Liver (tissue), 7 donors: ENCODE measurements at regions not wholly inside any gene's neighbourhood (a gene's known extent, or its start where the extent isn't known, plus 50 kb on each side); places are given as distances from the start of the nearest gene placed in this dataset.

Experiments
- DNase-seq: peaks from one replicate; pipeline ENCODE4 v3.0.0-alpha.2; 2017; ENCODE audit warnings: low spot score
- H3K27ac ChIP-seq, 2 donors: one replicate each; pipeline ENCODE4 v1.7.0; 2013; ENCODE audit warnings: inconsistent platforms in 2 of 2, low read length in 2 of 2, control low read depth in 1 of 2, low read depth in 1 of 2, mild to moderate bottlenecking in 1 of 2
- H3K27me3 ChIP-seq, 4 donors: one replicate each; pipeline versions ENCODE4 v1.6.1 to v1.7.0; 2013; ENCODE audit warnings: low read length in 3 of 4, inconsistent platforms in 1 of 4, mild to moderate bottlenecking in 1 of 4, moderate library complexity in 1 of 4; ENCODE audit not compliant: control insufficient read depth in 4 of 4, insufficient read depth in 4 of 4
- H3K36me3 ChIP-seq, 4 donors: one replicate each; pipeline versions ENCODE4 v1.6.1 to v1.7.0; 2013; ENCODE audit warnings: low read length in 3 of 4, mild to moderate bottlenecking in 3 of 4, low read depth in 1 of 4, moderate library complexity in 1 of 4; ENCODE audit not compliant: control insufficient read depth in 4 of 4, insufficient read depth in 3 of 4
- H3K4me1 ChIP-seq, 4 donors: one replicate each; pipeline versions ENCODE4 v1.6.1 to v1.7.0; 2013; ENCODE audit warnings: low read length in 3 of 4, mild to moderate bottlenecking in 3 of 4, moderate library complexity in 1 of 4; ENCODE audit not compliant: control insufficient read depth in 4 of 4, insufficient read depth in 4 of 4
- H3K4me3 ChIP-seq, 3 donors: one replicate each; pipeline versions ENCODE4 v1.6.1 to v1.7.0; 2013; ENCODE audit warnings: low read length in 3 of 3, control low read depth in 1 of 3, low read depth in 1 of 3, mild to moderate bottlenecking in 1 of 3
- H3K9ac ChIP-seq, 2 donors: one replicate each; pipeline ENCODE4 v1.7.0; 2013; ENCODE audit warnings: low read length in 2 of 2, mild to moderate bottlenecking in 2 of 2, moderate library complexity in 2 of 2, control low read depth in 1 of 2, low read depth in 1 of 2
- H3K9me3 ChIP-seq, 4 donors: one replicate each; pipeline versions ENCODE4 v1.6.1 to v1.7.0; 2013; ENCODE audit warnings: low read length in 3 of 4; ENCODE audit not compliant: control insufficient read depth in 4 of 4
- EGR1 ChIP-seq, 2 donors: IDR thresholded peaks; 2 replicates each; pipeline ENCODE4 v1.6.1; 2016 to 2018; ENCODE audit warnings: antibody characterized with exemption in 2 of 2, low read depth in 2 of 2
- FOXA1 ChIP-seq: IDR thresholded peaks from 2 replicates; pipeline ENCODE4 v1.6.1; 2016; ENCODE audit warnings: antibody characterized with exemption
- FOXA2 ChIP-seq: IDR thresholded peaks from 2 replicates; pipeline ENCODE4 v1.6.1; 2016; ENCODE audit warnings: antibody characterized with exemption
- HNF4A ChIP-seq, 2 donors: conservative IDR thresholded peaks; 2 replicates each; pipeline ENCODE4 v1.6.1; 2016; ENCODE audit warnings: antibody characterized with exemption in 2 of 2, mild to moderate bottlenecking in 2 of 2
- HNF4G ChIP-seq: IDR thresholded peaks from 2 replicates; pipeline ENCODE4 v1.6.1; 2016; ENCODE audit warnings: antibody characterized with exemption
- JUND ChIP-seq, 2 donors: IDR thresholded peaks; 2 replicates each; pipeline ENCODE4 v1.6.1; 2016; ENCODE audit warnings: antibody characterized with exemption in 2 of 2
- MAX ChIP-seq: IDR thresholded peaks from 2 replicates; pipeline ENCODE4 v1.6.1; 2016; ENCODE audit warnings: antibody characterized with exemption
- NR2F2 ChIP-seq: IDR thresholded peaks from 2 replicates; pipeline ENCODE4 v1.6.1; 2016; ENCODE audit warnings: antibody characterized with exemption
- RAD21 ChIP-seq, 2 donors: IDR thresholded peaks; 2 replicates each; pipeline ENCODE4 v1.6.1; 2016; ENCODE audit warnings: antibody characterized with exemption in 2 of 2, mild to moderate bottlenecking in 2 of 2
- REST ChIP-seq: IDR thresholded peaks from 2 replicates; pipeline ENCODE4 v1.6.1; 2016; ENCODE audit warnings: antibody characterized with exemption, mild to moderate bottlenecking
- SP1 ChIP-seq: IDR thresholded peaks from 2 replicates; pipeline ENCODE4 v1.6.1; 2018; ENCODE audit warnings: antibody characterized with exemption, mild to moderate bottlenecking
- YY1 ChIP-seq: IDR thresholded peaks from 2 replicates; pipeline ENCODE4 v1.6.1; 2016; ENCODE audit warnings: antibody characterized with exemption, mild to moderate bottlenecking
- ZBTB33 ChIP-seq: IDR thresholded peaks from 2 replicates; pipeline ENCODE4 v1.6.1; 2016; ENCODE audit warnings: antibody characterized with exemption
- WGBS: extraction: QIAGEN DNeasy Blood & Tissue Kit; methylation state at CpG from one replicate; pipeline ENCODE4 v1.1.7; 2013; 5-methylcytosine and 5-hydroxymethylcytosine counted together
- TF ChIP-seq, protein P1 (sequence below): IDR thresholded peaks from 2 replicates; pipeline ENCODE4 v1.6.1; 2016; ENCODE audit warnings: antibody characterized with exemption
- donor health status: healthy.
- donor health status: healthy.
- donor health status: healthy.
- donor health status: healthy.

DNA sequence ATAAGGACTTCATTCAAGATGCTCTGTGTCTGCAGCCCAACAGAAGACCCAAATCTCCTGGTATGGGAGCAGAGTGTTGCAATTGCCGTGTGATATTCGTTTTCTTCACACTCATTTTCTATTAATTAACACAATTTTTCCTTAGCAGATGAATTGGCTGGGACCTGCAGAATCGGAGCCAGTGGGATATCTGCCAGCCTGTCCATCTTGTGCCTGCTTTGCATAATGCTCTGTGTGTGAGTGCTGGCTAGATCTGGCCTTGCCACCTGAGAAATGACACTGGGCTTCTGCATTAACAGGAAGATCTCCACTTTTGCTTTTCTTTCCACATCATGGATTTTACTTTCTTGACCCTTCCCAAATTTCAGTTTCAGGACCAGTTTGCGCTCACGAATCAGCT is 70.4 kb upstream of the GPR158 start:
- TF ChIP-seq FOXA1 (no peak), ZBTB33 (no peak), JUND (IDR thresholded peaks at IDR 0.05) (no peak)
- TF ChIP-seq, protein P1, sequence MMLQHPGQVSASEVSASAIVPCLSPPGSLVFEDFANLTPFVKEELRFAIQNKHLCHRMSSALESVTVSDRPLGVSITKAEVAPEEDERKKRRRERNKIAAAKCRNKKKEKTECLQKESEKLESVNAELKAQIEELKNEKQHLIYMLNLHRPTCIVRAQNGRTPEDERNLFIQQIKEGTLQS: no peak
- Histone ChIP-seq H3K4me1 (no peaks in the 10 kb centered on the region), H3K9me3 (no peaks in the 10 kb centered on the region), H3K36me3 (no peaks in the 10 kb centered on the region), H3K4me3 (no peak overlapping the region), H3K9ac (no peak overlapping the region), H3K27ac (no peak overlapping the region), H3K27me3 (no peaks in the 10 kb centered on the region)
- 79% methylated on average over 5 of the region's 5 CpGs for WGBS
- no peak for DNase-seq

GRCh38 chr10:25105262-25105661 is 69.5 kb upstream of the GPR158 start:
- WGBS: 79% methylated on average over 2 of the region's 2 CpGs

More at GRCh38 chr10:25105262-25105661, 69.5 kb upstream of the GPR158 start:
- H3K4me1 ChIP-seq: no peaks in the 10 kb centered on the region
- no peak for TF ChIP-seq NR2F2
- TF ChIP-seq FOXA2: no peak
- no peak for TF ChIP-seq EGR1 (IDR thresholded peaks at IDR 0.05; ENCODE audit: low read depth in 2 of 2)
- TF ChIP-seq FOXA1: no peak
- TF ChIP-seq HNF4G: no peak
- no peak for TF ChIP-seq JUND (IDR thresholded peaks at IDR 0.05)
- TF ChIP-seq RAD21 (IDR thresholded peaks at IDR 0.05): no peak
- TF ChIP-seq REST: no peak
- no peak for TF ChIP-seq YY1
- no peak for TF ChIP-seq MAX
- TF ChIP-seq SP1: no peak
- TF ChIP-seq HNF4A (conservative IDR thresholded peaks at IDR 0.05): no peak
- no peak for DNase-seq
- no peaks in the 10 kb centered on the region for H3K36me3 ChIP-seq
- no peaks in the 10 kb centered on the region for H3K9me3 ChIP-seq
- H3K27ac ChIP-seq: no peak overlapping the region
- no peak overlapping the region for H3K9ac ChIP-seq
- H3K4me3 ChIP-seq: no peak overlapping the region
- no peaks in the 10 kb centered on the region for H3K27me3 ChIP-seq
